ENCODE measurements at regions not wholly inside any gene's neighbourhood (a gene's known extent, or its start where the extent isn't known, plus 50 kb on each side); places are given as distances from the start of the nearest gene placed in this dataset.
"Not testable (repeated sequence)": the region's sequence is repeated elsewhere in the genome, so short reads cannot be mapped to it uniquely, and the experiment has no call there.

GRCh38 chr3:173289072-173289471 is 108.5 kb upstream of the NLGN1 start:
- no peaks in the 10 kb centered on the region for H3K9me2 ChIP-seq (replicated peaks; ENCODE audit: low read depth, low read length)
- no peaks in the 10 kb centered on the region for H4K20me1 ChIP-seq (ENCODE audit: insufficient read depth, low read length, poor library complexity, severe bottlenecking)
- no peak overlapping the region for H2AFZ ChIP-seq (ENCODE audit: low read length)
- H3F3A ChIP-seq (ENCODE audit: low read depth) = no peaks in the 10 kb centered on the region
- no peak overlapping the region for H3K4me2 ChIP-seq (ENCODE audit: low read depth, low read length, poor library complexity, severe bottlenecking)
- no peak overlapping the region for H3K4me3 ChIP-seq (ENCODE audit: low read length, poor library complexity, severe bottlenecking)
- no peaks in the 10 kb centered on the region for H3K4me1 ChIP-seq (ENCODE audit: insufficient read depth, low read length, poor library complexity, severe bottlenecking)
- TF ChIP-seq EZH2phosphoT487 (IDR thresholded peaks at IDR 0.05; ENCODE audit: borderline replicate concordance) = no peak
- no peaks in the 10 kb centered on the region for H3K27me3 ChIP-seq (ENCODE audit: insufficient read depth, low read length, poor library complexity, severe bottlenecking)
- no peaks in the 10 kb centered on the region for H3K79me2 ChIP-seq (ENCODE audit: insufficient read depth, low read length)
- no peaks in the 10 kb centered on the region for H3K36me3 ChIP-seq (ENCODE audit: insufficient read depth, low read length)
- no peaks in the 10 kb centered on the region for H3K9me3 ChIP-seq (ENCODE audit: insufficient read depth, low read depth, low read length)
- no peak overlapping the region for H3K9ac ChIP-seq (ENCODE audit: low read depth, low read length, poor library complexity, severe bottlenecking)

- no peak for TF ChIP-seq EZH2phosphoT487 (IDR thresholded peaks at IDR 0.05; ENCODE audit: borderline replicate concordance)
- no peak for TF ChIP-seq CTCF (conservative IDR thresholded peaks at IDR 0.05; ENCODE audit: low read length)
- H3K9me3 ChIP-seq (ENCODE audit: insufficient read depth, low read depth, low read length) = no peaks in the 10 kb centered on the region
- no peaks in the 10 kb centered on the region for H3K36me3 ChIP-seq (ENCODE audit: insufficient read depth, low read length)
- H3K79me2 ChIP-seq (ENCODE audit: insufficient read depth, low read length) = no peaks in the 10 kb centered on the region
- no peak overlapping the region for H3K4me3 ChIP-seq (ENCODE audit: low read length, poor library complexity, severe bottlenecking)
- no peaks in the 10 kb centered on the region for H3F3A ChIP-seq (ENCODE audit: low read depth)
- H2AFZ ChIP-seq (ENCODE audit: low read length) = no peak overlapping the region
- H3K9me2 ChIP-seq (replicated peaks; ENCODE audit: low read depth, low read length) = no peaks in the 10 kb centered on the region
- H3K27me3 ChIP-seq (ENCODE audit: insufficient read depth, low read length, poor library complexity, severe bottlenecking) = no peaks in the 10 kb centered on the region
- H3K4me2 ChIP-seq (ENCODE audit: low read depth, low read length, poor library complexity, severe bottlenecking) = no peak overlapping the region
- no peaks in the 10 kb centered on the region for H3K4me1 ChIP-seq (ENCODE audit: insufficient read depth, low read length, poor library complexity, severe bottlenecking)
- H4K20me1 ChIP-seq (ENCODE audit: insufficient read depth, low read length, poor library complexity, severe bottlenecking) = no peaks in the 10 kb centered on the region
- H3K9ac ChIP-seq (ENCODE audit: low read depth, low read length, poor library complexity, severe bottlenecking) = no peak overlapping the region
Observed at GRCh38 chr3:173287361-173287760, 110.2 kb upstream of the NLGN1 start.

GRCh38 chr3:173286507-173286906 is 111.0 kb upstream of the NLGN1 start:
- H3K9me3 ChIP-seq (ENCODE audit: insufficient read depth, low read depth, low read length); H3K9ac ChIP-seq (ENCODE audit: low read depth, low read length, poor library complexity, severe bottlenecking); H3K36me3 ChIP-seq (ENCODE audit: insufficient read depth, low read length); H3K4me2 ChIP-seq (ENCODE audit: low read depth, low read length, poor library complexity, severe bottlenecking); H4K20me1 ChIP-seq (ENCODE audit: insufficient read depth, low read length, poor library complexity, severe bottlenecking); H3F3A ChIP-seq (ENCODE audit: low read depth); H3K4me1 ChIP-seq (ENCODE audit: insufficient read depth, low read length, poor library complexity, severe bottlenecking); H2AFZ ChIP-seq (ENCODE audit: low read length); H3K4me3 ChIP-seq (ENCODE audit: low read length, poor library complexity, severe bottlenecking); H3K9me2 ChIP-seq (replicated peaks; ENCODE audit: low read depth, low read length); H3K79me2 ChIP-seq (ENCODE audit: insufficient read depth, low read length); H3K27me3 ChIP-seq (ENCODE audit: insufficient read depth, low read length, poor library complexity, severe bottlenecking): not testable (repeated sequence)

GRCh38 chr3:173284301-173284700 is 113.2 kb upstream of the NLGN1 start:
- H3K27me3 ChIP-seq (ENCODE audit: insufficient read depth, low read length, poor library complexity, severe bottlenecking) = no peaks in the 10 kb centered on the region
- H3K36me3 ChIP-seq (ENCODE audit: insufficient read depth, low read length) = no peaks in the 10 kb centered on the region
- H4K20me1 ChIP-seq (ENCODE audit: insufficient read depth, low read length, poor library complexity, severe bottlenecking) = no peaks in the 10 kb centered on the region
- H2AFZ ChIP-seq (ENCODE audit: low read length) = no peak overlapping the region
- no peak overlapping the region for H3K4me2 ChIP-seq (ENCODE audit: low read depth, low read length, poor library complexity, severe bottlenecking)
- H3K4me3 ChIP-seq (ENCODE audit: low read length, poor library complexity, severe bottlenecking) = no peak overlapping the region
- no peaks in the 10 kb centered on the region for H3K79me2 ChIP-seq (ENCODE audit: insufficient read depth, low read length)
- H3K9me3 ChIP-seq (ENCODE audit: insufficient read depth, low read depth, low read length) = no peaks in the 10 kb centered on the region
- H3K4me1 ChIP-seq (ENCODE audit: insufficient read depth, low read length, poor library complexity, severe bottlenecking) = no peaks in the 10 kb centered on the region
- no peaks in the 10 kb centered on the region for H3F3A ChIP-seq (ENCODE audit: low read depth)
- no peaks in the 10 kb centered on the region for H3K9me2 ChIP-seq (replicated peaks; ENCODE audit: low read depth, low read length)
- TF ChIP-seq EZH2phosphoT487 (IDR thresholded peaks at IDR 0.05; ENCODE audit: borderline replicate concordance) (no peak), CTCF (conservative IDR thresholded peaks at IDR 0.05; ENCODE audit: low read length) (no peak)
- H3K9ac ChIP-seq (ENCODE audit: low read depth, low read length, poor library complexity, severe bottlenecking) = no peak overlapping the region
